HK-2 (cell line): ENCODE measurements at regions not wholly inside any gene's neighbourhood (a gene's known extent, or its start where the extent isn't known, plus 50 kb on each side); places are given as distances from the start of the nearest gene placed in this dataset.
A peak's percentile ranks its signal among the peaks of the same experiment; 100 is the strongest.

Experiments used
- DNase-seq: peaks from one replicate; pipeline ENCODE4 v3.0.0-alpha.2; 2018; ENCODE audit not compliant: unreplicated experiment

GRCh38 chr7:24475166-24475961 lies 97.9 kb upstream of the PALS2 start:
- no peak for DNase-seq

DNA sequence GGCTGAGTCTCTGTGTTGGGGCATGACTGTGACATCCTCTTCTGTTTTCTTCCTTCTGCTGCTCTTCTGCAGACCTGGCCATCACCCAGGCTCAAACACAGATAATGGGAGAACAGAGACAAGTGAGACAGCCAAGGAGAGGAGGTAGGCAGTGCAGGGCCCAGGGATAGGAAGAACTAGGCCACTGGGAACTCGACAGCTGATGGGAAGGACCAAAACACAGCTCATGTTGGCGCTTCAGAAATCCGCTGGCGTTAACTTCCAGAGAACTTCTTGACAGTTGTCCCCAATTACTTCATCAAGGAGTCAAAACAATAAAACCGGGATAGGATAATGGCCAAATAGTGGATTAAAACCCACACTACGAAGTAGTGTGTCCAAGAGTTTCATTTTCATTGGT lies 97.0 kb upstream of the PALS2 start:
- DNase-seq, result no peak

GRCh38 chr7:24477398-24478136 lies 95.7 kb upstream of the PALS2 start:
- DNase-seq, result peak; percentile 30

- DNase-seq, result peak; percentile 11
Observed at GRCh38 chr7:24478137-24478655, 95.1 kb upstream of the PALS2 start.

DNA sequence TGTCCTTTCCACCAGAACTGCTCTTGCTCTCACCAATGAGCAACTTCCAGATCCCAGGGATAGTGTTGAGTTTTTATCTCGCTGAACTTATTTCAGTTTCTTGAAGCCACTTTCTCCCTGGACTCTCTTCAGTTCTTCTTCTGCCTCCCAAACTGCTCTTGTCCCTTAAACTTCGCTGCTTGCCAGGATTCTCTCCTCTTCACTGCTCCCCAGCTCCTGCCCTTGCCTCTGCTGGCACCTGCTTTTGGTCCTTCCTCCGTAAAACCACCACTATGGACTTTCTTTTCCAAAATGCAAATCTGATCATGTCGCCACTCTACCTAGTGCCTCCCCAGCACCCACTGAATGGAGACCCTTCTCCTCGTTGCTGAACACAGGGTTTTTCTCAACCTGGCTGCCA lies 92.8 kb upstream of the PALS2 start:
- no peak for DNase-seq

GRCh38 chr7:24483804-24484203 lies 89.4 kb upstream of the PALS2 start:
- DNase-seq, result no peak

DNA sequence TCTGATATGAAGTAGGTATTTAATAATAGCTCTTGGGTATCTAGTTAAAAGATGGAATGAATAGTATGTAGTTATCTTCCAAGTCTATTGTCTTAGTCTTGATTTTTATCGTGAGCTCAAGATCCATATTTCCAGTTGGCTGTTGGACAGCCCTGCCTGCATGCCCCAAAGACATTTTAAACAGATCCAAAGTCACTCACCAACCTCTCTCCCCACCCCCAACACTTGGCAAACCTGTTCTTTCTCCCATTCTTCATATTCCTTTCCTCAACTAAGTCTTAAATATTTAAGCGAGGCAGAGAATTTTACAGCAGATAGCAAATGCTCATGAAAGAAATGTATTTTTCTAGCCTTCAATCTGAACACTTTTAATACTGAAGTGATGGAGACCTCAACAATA lies 80.7 kb upstream of the PALS2 start:
- no peak for DNase-seq

- no peak for DNase-seq
Observed at GRCh38 chr7:24494832-24495231, 78.4 kb upstream of the PALS2 start.

DNA sequence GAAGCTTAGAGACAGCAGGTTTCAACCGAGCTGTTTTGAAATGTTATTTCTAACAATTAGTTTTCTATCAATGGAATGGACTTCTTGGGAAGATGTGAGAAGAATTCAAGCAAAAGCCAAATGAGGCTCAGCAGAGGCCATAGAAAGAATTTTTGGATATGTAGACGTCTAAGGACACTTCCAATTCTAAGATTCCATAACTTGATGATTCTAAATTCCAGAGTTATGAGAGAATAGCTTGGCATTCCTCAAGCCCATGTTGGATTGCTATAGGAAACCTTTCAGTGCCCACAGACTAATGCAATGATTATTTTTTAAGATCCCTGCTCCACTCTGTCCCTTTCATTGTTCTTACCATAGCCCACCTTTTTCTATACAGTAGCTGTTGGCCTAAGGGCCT lies 77.2 kb upstream of the PALS2 start:
- DNase-seq, result no peak

DNA sequence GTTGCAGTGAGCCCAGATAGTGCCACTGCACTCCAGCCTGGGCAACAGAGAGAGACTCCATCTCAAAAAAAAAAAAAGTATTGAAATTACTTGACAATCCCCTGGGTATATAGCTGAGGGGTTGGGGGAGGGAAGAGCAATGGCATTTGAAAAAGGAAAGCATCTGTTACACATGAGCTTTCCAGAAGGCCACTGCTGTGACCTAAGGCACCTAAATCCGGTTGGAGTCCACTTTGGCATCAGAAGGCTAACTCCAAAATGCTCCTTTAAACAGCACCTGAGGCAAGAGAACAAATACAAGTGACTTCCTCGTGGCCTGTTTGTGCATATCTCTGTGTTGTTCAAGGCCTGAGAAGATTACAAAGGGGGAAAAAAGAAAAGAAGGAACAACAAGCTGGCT lies 74.8 kb upstream of the PALS2 start:
- no peak for DNase-seq

DNA sequence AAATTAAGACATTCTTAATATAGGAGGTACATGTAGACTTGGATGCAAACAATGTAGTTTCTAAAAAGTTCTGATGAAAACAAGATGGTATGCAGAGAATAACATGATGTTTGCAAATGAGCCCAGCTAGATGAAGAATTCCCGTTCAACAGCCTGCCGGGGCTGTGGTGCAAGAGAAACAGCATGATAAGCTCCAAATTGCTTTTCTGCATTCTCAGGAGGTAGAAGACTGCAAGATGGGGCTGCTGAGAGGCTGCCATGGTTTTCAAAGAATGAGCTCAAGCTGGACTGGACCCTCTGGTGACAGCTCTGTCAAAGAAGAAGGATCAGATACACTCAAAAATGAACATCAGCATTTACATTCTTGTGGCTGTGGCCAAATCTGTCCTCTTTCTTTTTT lies 73.4 kb upstream of the PALS2 start:
- DNase-seq, result no peak

- DNase-seq, result no peak
Observed at GRCh38 chr7:24500599-24500998, 72.7 kb upstream of the PALS2 start.

DNA sequence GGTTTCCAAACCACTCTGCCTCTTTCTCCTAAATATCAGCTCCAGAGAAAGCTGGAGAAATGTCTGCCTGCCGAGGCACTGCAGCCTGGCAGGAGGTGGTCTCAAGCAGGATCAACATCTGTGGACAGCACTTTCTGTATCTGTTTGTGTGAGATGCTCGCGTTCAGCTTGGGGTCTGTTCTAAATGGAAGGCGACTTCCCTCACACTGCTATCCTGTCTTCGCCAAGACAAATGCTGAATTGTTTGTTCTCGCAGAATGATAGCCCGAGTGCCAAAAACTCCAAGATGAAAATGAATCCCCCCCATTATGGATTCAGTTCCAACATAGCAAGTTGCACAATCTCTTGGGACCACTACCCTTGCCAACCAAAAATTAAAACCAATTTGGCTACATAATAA lies 72.2 kb upstream of the PALS2 start:
- no peak for DNase-seq

GRCh38 chr7:24501443-24502134 lies 71.7 kb upstream of the PALS2 start:
- DNase-seq, result no peak

DNA sequence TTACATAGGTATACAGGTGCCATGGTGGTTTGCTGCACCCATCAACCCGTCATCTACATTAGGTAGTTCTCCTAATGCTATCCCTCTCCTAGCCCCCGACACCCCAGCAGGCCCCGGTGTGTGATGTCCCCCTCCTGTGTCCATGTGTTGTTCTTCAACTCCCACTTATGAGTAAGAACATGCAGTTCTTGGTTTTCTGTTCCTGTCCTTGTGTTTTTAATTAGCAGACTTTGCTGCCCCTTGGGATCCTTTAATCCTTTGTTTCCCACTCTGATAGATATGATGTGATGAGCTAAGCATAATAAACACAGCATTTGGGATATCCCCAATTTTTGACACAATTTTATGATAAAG lies 71.1 kb upstream of the PALS2 start:
- DNase-seq, result no peak

GRCh38 chr7:24503506-24503905 lies 69.7 kb upstream of the PALS2 start:
- DNase-seq, result no peak

GRCh38 chr7:24504040-24504439 lies 69.2 kb upstream of the PALS2 start:
- DNase-seq, result no peak

GRCh38 chr7:24504836-24505235 lies 68.4 kb upstream of the PALS2 start:
- DNase-seq, result no peak

GRCh38 chr7:24505968-24506367 lies 67.3 kb upstream of the PALS2 start:
- no peak for DNase-seq

- no peak for DNase-seq
Observed at GRCh38 chr7:24508316-24508715, 64.9 kb upstream of the PALS2 start.

DNA sequence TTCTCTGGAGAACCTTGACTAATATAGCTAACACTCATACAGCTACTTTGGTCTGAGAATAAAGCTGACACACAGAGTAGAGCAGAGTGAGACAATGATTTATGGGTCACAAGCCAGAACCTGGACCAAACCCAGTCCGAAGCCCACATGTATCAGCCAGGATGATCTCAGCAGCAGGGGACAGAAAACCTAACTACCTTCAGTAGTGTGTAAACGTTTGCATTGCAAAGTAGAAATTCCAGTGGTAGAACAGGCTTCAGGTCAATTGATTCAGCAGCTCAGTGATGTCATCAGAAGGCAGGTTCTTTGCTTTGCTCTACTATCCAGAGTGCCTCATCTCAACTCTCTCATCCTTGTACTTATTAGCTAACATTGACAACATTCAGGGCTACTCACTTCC lies 62.5 kb upstream of the PALS2 start:
- no peak for DNase-seq

- DNase-seq, result no peak
Observed at GRCh38 chr7:24517166-24517565, 56.1 kb upstream of the PALS2 start.
